HEK293 (cell line): ENCODE measurements at regions not wholly inside any gene's neighbourhood (a gene's known extent, or its start where the extent isn't known, plus 50 kb on each side); places are given as distances from the start of the nearest gene placed in this dataset.

Experiments
- SP2 ChIP-seq: fragments of 450-650 bp; formaldehyde crosslinking; IDR thresholded peaks from 2 replicates; pipeline ENCODE4 v1.5.1; 2016; ENCODE audit warnings: missing biosample characterization, missing genetic modification characterization
- ZBTB48 ChIP-seq: fragments of 450-650 bp; formaldehyde crosslinking; IDR thresholded peaks from 2 replicates; pipeline ENCODE4 v1.5.1; 2016; ENCODE audit warnings: missing biosample characterization, missing genetic modification characterization
- ZNF18 ChIP-seq: fragments of 450-650 bp; formaldehyde crosslinking; IDR thresholded peaks from 2 replicates; pipeline ENCODE4 v1.5.1; 2016; ENCODE audit warnings: missing biosample characterization, missing genetic modification characterization

- TF ChIP-seq ZBTB48 = no peak
- no peak for TF ChIP-seq SP2 (tag by site-specific recombination)
- no peak for TF ChIP-seq ZNF18
These were observed 124.8 kb downstream of the C12orf75 start for GRCh38 chr12:105455261-105455660.
